ENCODE measurements at regions not wholly inside any gene's neighbourhood (a gene's known extent, or its start where the extent isn't known, plus 50 kb on each side); places are given as distances from the start of the nearest gene placed in this dataset.

DNA sequence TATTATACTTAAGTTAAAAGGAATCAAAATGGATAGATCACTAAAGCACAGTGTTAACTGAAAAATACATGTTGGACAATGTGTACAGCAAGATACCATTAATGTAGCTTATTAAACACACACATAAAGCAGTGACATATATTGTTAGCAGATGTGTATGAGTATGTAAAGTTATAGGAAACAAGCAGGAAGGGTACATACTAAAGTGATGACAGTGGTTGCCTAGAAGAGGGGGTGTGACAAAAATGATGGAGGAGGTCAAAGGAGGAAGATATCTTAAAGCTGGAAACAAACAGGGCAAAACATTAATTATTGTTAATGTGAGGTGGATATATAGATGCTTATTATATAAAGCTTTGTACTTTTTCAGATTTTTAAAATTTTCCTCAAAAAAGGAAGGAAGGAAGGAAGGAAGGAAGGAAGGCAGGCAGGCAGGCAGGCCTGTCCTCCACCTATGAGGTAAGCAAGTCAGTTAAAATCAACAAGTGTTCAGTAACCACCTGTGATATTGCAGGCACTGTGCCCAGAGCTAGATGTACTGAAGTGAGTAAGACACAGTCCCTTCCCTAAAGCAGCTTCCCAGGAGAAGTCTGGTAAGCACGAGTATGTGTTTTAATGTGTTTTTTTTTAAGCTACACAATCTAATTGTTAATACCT, 252.9 kb upstream of the NR5A2 start:
- no peaks in the 10 kb centered on the region for H3K36me3 ChIP-seq
- H3K4me3 ChIP-seq, result no peak overlapping the region
- TF ChIP-seq, protein P1, sequence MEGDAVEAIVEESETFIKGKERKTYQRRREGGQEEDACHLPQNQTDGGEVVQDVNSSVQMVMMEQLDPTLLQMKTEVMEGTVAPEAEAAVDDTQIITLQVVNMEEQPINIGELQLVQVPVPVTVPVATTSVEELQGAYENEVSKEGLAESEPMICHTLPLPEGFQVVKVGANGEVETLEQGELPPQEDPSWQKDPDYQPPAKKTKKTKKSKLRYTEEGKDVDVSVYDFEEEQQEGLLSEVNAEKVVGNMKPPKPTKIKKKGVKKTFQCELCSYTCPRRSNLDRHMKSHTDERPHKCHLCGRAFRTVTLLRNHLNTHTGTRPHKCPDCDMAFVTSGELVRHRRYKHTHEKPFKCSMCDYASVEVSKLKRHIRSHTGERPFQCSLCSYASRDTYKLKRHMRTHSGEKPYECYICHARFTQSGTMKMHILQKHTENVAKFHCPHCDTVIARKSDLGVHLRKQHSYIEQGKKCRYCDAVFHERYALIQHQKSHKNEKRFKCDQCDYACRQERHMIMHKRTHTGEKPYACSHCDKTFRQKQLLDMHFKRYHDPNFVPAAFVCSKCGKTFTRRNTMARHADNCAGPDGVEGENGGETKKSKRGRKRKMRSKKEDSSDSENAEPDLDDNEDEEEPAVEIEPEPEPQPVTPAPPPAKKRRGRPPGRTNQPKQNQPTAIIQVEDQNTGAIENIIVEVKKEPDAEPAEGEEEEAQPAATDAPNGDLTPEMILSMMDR (IDR thresholded peaks at IDR 0.05), result no peak
- no peak overlapping the region for H3K27ac ChIP-seq
- DNase-seq (ENCODE audit: low spot score), result no peak
- no peaks in the 10 kb centered on the region for H3K27me3 ChIP-seq
- H3K4me1 ChIP-seq, result no peaks in the 10 kb centered on the region
- H3K9me3 ChIP-seq, result no peaks in the 10 kb centered on the region

DNA sequence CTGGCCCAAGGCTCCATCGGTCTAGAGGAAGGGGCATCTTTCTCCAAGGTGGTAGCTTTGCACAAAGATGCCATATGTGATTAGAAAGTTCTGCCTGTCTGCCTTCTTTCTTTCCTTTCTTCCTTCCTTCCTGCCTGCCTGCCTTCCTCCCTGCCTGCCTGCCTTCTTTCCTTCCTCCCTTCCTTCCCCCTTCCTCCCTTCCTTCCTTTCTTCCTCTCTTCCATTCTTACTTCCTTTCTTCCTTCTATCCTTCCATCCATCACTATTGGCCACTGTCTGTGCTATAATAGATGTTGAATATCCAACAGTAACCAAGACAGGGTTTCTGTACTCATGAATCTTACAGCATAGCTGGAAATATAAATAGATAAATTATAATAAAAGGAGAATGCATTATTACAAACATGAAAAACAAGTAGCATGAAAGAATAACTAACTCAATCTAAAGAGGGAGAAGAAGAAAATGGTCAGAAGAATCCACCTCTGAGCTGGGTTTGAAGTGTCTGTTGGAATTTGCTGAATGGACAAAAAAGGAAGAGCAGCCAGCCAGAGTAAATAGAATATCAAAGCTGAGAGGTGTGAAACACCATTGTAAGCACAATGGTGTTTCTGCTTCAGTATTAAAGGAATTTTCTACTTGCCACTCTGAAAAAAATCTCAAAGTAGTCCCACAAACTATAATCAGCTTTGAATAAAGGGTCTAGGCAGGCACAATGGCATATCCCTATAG, 250.6 kb upstream of the NR5A2 start:
- no peaks in the 10 kb centered on the region for H3K9me3 ChIP-seq
- TF ChIP-seq, protein P1 (IDR thresholded peaks at IDR 0.05), result no peak
- H3K27ac ChIP-seq, result no peak overlapping the region
- no peak overlapping the region for H3K4me3 ChIP-seq
- H3K4me1 ChIP-seq, result no peaks in the 10 kb centered on the region
- H3K36me3 ChIP-seq, result no peaks in the 10 kb centered on the region
- no peak for DNase-seq (ENCODE audit: low spot score)
- H3K27me3 ChIP-seq, result no peaks in the 10 kb centered on the region

DNA sequence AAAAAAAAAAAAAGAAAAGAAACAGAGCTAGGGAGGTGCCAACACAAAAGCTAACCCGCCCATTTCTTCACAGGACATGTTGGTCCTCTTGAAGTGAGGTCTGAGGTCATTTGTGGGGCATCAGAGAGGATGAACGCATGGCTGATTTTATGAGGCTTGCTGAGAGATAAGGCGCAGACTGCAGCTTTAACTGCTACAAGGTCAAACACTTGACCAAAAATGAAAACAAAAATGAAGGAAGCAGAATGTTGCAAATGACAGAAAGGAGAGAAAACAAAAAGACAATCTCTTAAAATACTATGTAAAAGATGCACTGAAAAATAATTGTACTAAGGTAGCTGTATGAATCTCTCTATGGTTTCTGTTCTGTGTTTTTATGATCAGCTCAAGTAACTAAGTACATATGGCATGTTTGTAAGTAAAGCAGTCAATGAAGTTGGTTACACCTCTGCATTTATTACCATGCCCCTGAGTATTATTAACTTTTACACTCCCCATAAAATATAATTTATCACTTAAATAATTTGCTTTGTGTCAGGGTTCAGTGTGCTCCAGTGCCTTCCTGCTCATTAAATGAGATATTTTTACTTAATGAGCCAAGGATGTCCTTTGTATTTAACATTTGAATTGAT, 249.1 kb upstream of the NR5A2 start:
- Histone ChIP-seq H3K36me3 (no peaks in the 10 kb centered on the region), H3K27ac (no peak overlapping the region), H3K9me3 (no peaks in the 10 kb centered on the region), H3K27me3 (no peaks in the 10 kb centered on the region), H3K4me3 (no peak overlapping the region), H3K4me1 (no peaks in the 10 kb centered on the region)
- TF ChIP-seq, protein P1 (IDR thresholded peaks at IDR 0.05), result no peak
- no peak for DNase-seq (ENCODE audit: low spot score)

DNA sequence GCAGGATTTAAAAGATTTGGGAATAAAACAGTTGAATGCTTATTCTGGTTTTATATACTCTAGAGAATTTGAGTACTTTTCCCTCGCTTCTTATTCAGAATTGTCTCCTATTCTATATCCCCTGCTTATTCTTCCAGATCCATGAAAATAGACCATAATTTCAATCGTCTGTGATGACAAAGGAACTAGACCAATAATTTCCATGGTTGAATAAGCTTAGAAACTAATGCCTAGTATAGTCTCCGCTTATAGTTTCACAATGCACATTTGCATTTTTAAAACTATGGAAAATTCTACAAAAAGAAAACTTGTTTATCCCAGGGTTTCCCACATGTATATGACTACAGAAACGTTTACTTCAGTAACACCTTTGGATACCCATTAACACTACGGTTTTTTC, 247.4 kb upstream of the NR5A2 start:
- Histone ChIP-seq H3K27ac (no peak overlapping the region), H3K36me3 (no peaks in the 10 kb centered on the region), H3K4me1 (no peaks in the 10 kb centered on the region), H3K27me3 (no peaks in the 10 kb centered on the region), H3K9me3 (no peaks in the 10 kb centered on the region), H3K4me3 (no peak overlapping the region)
- DNase-seq (ENCODE audit: low spot score), result no peak
- TF ChIP-seq, protein P1 (IDR thresholded peaks at IDR 0.05), result no peak

DNA sequence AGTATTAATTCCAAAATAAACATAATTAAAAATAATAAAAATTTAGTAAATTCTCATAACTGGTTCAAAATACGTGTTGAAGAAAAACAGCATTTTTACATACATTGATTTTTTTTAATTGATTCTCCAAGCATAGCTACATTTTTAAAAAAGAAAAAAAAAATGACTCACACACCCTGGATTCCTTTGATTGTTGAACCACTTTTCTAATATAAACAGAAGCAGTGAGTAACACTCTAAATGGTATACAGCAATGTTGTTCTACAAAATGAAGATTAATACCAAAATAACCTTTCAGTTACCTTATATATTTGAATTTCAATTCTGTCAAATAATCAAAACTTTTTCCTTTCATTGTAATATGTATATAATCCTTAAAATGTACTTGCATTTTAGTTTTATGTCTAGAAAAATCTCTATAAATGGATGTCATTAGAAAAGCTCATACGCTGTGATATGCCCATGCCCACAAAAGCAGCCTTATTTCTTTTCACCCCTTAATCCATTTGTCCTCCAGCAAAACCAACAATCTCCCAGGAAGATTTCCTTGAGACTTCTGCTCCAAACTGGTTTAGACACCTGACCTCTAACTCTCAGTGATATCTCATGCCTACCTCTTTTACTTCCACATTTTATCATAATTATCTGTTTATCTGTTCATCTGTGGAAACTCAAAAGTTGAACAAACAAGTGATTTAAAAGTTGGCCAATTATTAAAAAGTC, 246.4 kb upstream of the NR5A2 start:
- H3K27ac ChIP-seq, result no peak overlapping the region
- DNase-seq (ENCODE audit: low spot score), result no peak
- no peaks in the 10 kb centered on the region for H3K4me1 ChIP-seq
- no peaks in the 10 kb centered on the region for H3K9me3 ChIP-seq
- H3K4me3 ChIP-seq, result no peak overlapping the region
- H3K27me3 ChIP-seq, result no peaks in the 10 kb centered on the region
- TF ChIP-seq, protein P1 (IDR thresholded peaks at IDR 0.05), result no peak
- no peaks in the 10 kb centered on the region for H3K36me3 ChIP-seq

All from right atrium auricular region (tissue), 2 donors.